IMR-90 (cell line): ENCODE measurements at regions not wholly inside any gene's neighbourhood (a gene's known extent, or its start where the extent isn't known, plus 50 kb on each side); places are given as distances from the start of the nearest gene placed in this dataset.

Experiments used
- CTCF ChIP-seq: conservative IDR thresholded peaks from 2 replicates; pipeline ENCODE4 v1.5.1; 2012; ENCODE audit warnings: mild to moderate bottlenecking, low read depth, low read length, improper control_type of control experiment
- FOS ChIP-seq: fragments of 150-350 bp; IDR thresholded peaks from 2 replicates; pipeline ENCODE4 v1.6.1; 2016; ENCODE audit warnings: low read depth, low read length
- POLR2A ChIP-seq: IDR thresholded peaks from 2 replicates; pipeline ENCODE4 v1.6.1; 2012; ENCODE audit warnings: mild to moderate bottlenecking, low read depth, low read length
- RAD21 ChIP-seq: IDR thresholded peaks from 2 replicates; pipeline ENCODE4 v1.6.1; 2012; ENCODE audit warnings: low read length, improper control_type of control experiment
- TF ChIP-seq, protein P1 (sequence below): fragments of 150-350 bp; IDR thresholded peaks from 2 replicates; pipeline ENCODE4 v1.6.1; 2017; ENCODE audit warnings: mild to moderate bottlenecking, antibody characterized with exemption, low read length, low read depth

GRCh38 chr16:59487067-59487466 lies 753.0 kb upstream of the GOT2 start:
- TF ChIP-seq, protein P1, sequence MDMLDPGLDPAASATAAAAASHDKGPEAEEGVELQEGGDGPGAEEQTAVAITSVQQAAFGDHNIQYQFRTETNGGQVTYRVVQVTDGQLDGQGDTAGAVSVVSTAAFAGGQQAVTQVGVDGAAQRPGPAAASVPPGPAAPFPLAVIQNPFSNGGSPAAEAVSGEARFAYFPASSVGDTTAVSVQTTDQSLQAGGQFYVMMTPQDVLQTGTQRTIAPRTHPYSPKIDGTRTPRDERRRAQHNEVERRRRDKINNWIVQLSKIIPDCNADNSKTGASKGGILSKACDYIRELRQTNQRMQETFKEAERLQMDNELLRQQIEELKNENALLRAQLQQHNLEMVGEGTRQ = no peak
- TF ChIP-seq FOS (no peak), RAD21 (no peak), CTCF (no peak), POLR2A (no peak)
